GM12873 (cell line): ENCODE measurements at regions not wholly inside any gene's neighbourhood (a gene's known extent, or its start where the extent isn't known, plus 50 kb on each side); places are given as distances from the start of the nearest gene placed in this dataset.

Experiments used
- CTCF ChIP-seq: IDR thresholded peaks from 2 replicates; pipeline ENCODE4 v1.5.1; 2012; ENCODE audit warnings: low read depth, mild to moderate bottlenecking, moderate library complexity, low read length, control low read depth; ENCODE audit not compliant: insufficient read depth; ENCODE audit errors: missing control alignments

DNA sequence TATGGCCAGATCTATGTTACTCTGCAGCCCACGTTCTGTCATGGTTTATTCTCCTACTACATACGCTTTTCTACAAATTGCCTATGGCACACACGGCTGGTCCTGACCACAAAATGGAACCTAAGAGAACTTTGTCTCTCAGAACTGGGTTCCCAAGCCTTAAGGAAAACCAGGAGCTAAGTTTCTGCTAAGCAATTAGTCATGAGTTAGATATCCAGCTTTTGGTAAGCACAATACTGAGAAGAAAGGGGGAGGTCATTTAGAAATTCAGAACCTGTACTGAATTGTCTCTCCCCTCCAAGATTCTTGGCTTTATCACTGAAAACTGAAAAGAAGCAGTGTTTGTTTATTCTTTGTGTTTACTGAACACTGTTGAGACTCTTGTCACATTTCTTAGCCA, 283.5 kb upstream of the TANK start:
- no peak for TF ChIP-seq CTCF

- no peak for TF ChIP-seq CTCF
These were observed 281.6 kb upstream of the TANK start for GRCh38 chr2:160878618-160879017.

GRCh38 chr2:160882906-160883305, 277.3 kb upstream of the TANK start:
- TF ChIP-seq CTCF, result no peak

DNA sequence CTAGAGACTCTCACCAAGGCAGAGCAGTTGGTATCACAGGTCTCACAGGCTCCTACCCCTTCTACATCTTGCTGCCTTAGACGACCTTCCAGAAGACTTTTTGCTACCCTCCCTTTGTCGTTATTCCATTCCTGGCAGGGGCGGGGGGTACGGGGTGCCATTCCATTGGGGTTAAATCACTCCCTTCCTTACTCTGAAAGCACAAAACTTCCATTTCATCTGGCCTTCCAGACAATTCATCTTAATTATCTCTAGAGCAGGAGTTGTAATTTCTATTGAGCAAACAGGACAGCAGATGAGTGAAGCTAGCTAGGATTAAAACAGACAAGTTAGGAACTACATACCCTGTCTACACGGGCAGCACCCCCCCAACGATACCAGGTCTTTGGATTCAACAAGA, 276.2 kb upstream of the TANK start:
- TF ChIP-seq CTCF, result no peak

DNA sequence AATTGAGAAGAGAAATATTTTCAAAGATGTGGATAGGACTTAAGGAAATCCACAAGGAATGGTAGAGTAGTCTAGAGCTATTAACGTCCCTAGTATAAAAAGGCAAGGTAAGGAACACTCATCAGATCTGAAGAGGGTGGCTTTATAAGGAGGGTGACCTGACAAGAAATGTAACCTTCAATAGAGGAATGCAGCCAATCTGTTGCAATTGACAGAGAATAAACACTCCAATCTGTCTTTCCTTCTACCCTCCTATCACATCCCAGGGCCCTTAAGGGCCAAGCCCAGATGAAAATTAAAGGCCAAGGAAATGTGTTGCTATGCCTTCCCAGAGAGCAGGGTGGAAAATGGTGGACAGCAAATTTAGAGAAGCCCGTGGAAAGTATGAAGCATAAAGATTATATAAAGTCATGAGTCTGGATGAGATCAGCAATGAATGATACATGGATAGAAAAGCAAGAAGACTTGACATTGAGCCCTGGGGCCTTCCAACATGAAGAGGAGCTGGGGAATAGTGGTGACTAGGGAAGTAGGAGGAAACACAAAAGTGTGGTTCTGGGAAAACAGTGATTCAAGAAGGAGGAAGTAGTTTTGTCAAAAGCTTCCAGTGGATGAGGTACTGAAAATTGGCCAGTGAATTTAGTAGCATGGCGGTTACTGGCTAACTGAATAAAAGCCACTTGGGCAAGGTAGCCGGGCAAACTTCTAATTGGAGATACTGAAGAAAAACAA, 270.6 kb upstream of the TANK start:
- TF ChIP-seq CTCF, result no peak

- no peak for TF ChIP-seq CTCF
These were observed 269.4 kb upstream of the TANK start for GRCh38 chr2:160890667-160891352.

GRCh38 chr2:160891353-160891740, 268.9 kb upstream of the TANK start:
- no peak for TF ChIP-seq CTCF
